ENCODE measurements at regions not wholly inside any gene's neighbourhood (a gene's known extent, or its start where the extent isn't known, plus 50 kb on each side); places are given as distances from the start of the nearest gene placed in this dataset.

DNA sequence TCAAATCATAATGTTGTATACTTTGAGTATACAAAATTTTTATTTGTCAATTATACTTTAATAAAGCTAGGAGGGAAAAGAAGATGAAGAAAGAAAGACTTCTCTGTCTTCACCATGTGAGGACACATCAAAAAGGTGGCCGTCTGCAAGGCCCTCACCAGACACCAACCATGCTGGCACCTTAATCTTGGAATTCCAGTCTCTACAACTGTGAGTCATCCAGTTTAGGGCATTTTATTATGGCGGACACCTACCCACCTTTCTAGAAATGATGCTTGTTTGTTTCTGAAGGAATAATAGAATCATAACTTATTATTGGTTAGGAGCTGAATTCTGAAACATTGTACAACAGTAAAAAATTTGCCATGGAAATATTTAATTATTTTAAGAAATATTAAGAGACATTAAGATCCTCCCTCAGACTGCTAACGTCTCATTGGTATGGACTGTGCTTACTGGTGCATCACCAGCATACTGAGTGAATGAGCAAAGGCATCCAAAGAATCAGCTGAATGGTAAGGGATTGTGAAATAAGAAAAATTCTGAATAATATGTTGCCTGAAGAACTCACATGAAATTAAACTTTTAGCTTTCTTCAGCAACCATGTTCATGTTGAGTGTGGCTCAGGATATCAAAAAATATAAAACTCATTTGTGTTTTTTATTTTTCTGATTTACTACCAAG, 536.6 kb downstream of the HTR7 start:
- in situ Hi-C loops (cut with HindIII; ENCODE audit: low pct_ligation_motif_present, low pct_unique_long_range_greater_than_20kb, low sequenced_read_pairs): no loop called here
- DNase-seq: peak; percentile 48

DNA sequence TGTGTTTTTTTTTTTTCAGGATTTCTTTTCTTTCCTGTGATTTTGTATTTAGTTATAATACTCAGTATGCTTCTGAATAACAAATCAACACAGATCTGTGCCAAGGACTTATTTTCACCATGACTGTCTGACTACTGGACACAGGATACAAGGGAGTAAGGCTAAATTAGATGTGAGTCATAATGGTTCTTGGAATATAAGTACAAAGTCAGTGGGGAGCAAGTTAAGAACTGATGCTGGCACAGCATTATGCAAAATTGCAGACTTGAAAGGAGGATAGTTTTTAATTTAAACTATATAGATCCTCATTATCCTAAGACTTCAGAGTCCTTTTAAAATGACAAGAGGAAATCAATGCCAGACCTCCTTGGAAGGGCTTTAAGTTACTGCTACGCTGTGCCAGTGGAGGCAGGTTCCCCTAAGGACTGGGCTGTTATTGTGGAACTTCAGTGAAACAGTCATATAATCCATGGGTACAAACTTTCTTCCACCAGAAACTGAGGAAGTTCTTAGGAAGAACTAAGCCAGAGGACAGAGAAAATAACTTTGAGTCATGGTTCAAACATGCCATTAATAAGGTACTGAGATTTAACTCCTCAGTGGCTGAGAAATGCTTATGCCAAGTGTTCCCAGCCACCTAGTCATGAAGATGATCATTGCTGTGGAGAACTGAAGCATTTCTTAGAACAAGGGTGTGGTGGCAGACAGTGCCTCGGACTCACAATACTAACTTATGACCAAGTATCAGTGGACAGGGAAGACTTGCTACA, 531.2 kb downstream of the HTR7 start:
- in situ Hi-C loops (cut with HindIII; ENCODE audit: low pct_ligation_motif_present, low pct_unique_long_range_greater_than_20kb, low sequenced_read_pairs): no loop called here

GRCh38 chr10:90327611-90328010, 530.2 kb downstream of the HTR7 start:
- in situ Hi-C loops (cut with HindIII; ENCODE audit: low pct_ligation_motif_present, low pct_unique_long_range_greater_than_20kb, low sequenced_read_pairs): no loop called here
- no peak for DNase-seq

More for the DNA sequence above, 531.2 kb downstream of the HTR7 start:
- peak; percentile 27 for DNase-seq

DNA sequence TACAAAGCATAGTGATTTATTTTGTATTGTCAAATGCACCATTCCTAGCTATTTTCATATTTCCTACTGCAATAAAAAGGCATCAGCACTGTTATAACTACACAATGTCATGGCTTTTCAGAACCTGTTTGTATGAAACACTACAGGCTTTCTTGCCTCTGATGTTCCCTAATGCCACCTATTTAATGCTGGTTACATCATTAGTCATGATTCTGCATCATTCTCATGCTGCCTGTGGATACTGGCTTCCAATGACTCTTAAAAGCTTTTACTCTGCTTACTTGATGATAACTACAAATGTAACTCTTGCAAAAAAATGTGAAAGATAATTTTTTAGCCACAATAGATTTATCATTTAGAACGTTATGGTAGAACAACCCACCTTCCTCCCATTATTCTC, 529.4 kb downstream of the HTR7 start:
- in situ Hi-C loops (cut with HindIII; ENCODE audit: low pct_ligation_motif_present, low pct_unique_long_range_greater_than_20kb, low sequenced_read_pairs): no loop called here
- no peak for DNase-seq

DNA sequence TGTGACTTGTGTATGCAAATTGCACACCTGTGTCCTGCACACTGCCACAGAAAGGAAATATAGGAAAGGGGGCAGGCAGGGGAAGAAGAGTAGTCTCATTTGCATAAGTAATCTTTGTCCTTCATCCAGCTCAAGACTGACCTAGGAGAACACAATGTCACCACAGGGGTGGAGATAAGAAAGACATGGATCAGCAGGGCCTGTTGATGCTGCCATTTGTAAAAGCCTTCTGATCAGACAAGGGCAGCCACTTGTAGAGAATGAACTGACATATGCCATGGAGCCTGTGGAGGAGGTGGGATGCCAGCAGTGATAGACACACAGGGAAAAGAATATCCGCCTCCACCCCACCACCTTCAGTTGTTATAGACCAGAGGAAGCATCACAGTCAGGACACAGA, 528.9 kb downstream of the HTR7 start:
- in situ Hi-C loops (cut with HindIII; ENCODE audit: low pct_ligation_motif_present, low pct_unique_long_range_greater_than_20kb, low sequenced_read_pairs): no loop called here
- no peak for DNase-seq

GRCh38 chr10:90337316-90337715, 520.5 kb downstream of the HTR7 start:
- in situ Hi-C loops (cut with HindIII; ENCODE audit: low pct_ligation_motif_present, low pct_unique_long_range_greater_than_20kb, low sequenced_read_pairs): no loop called here
- DNase-seq: no peak

- in situ Hi-C loops (cut with HindIII; ENCODE audit: low pct_ligation_motif_present, low pct_unique_long_range_greater_than_20kb, low sequenced_read_pairs): no loop called here
Measured at GRCh38 chr10:90342480-90342879, 515.4 kb downstream of the HTR7 start.

GRCh38 chr10:90344226-90344625, 513.6 kb downstream of the HTR7 start:
- DNase-seq: no peak
- in situ Hi-C loops (cut with HindIII; ENCODE audit: low pct_ligation_motif_present, low pct_unique_long_range_greater_than_20kb, low sequenced_read_pairs): no loop called here

More at GRCh38 chr10:90342480-90342879, 515.4 kb downstream of the HTR7 start:
- no peak for DNase-seq

- DNase-seq: no peak
- in situ Hi-C loops (cut with HindIII; ENCODE audit: low pct_ligation_motif_present, low pct_unique_long_range_greater_than_20kb, low sequenced_read_pairs): no loop called here
Measured at GRCh38 chr10:90347239-90347638, 510.6 kb downstream of the HTR7 start.

- DNase-seq: no peak
- in situ Hi-C loops (cut with HindIII; ENCODE audit: low pct_ligation_motif_present, low pct_unique_long_range_greater_than_20kb, low sequenced_read_pairs): no loop called here
Measured at GRCh38 chr10:90350122-90350521, 507.7 kb downstream of the HTR7 start.

GRCh38 chr10:90352288-90352687, 505.6 kb downstream of the HTR7 start:
- in situ Hi-C loops (cut with HindIII; ENCODE audit: low pct_ligation_motif_present, low pct_unique_long_range_greater_than_20kb, low sequenced_read_pairs): no loop called here
- DNase-seq: no peak

DNA sequence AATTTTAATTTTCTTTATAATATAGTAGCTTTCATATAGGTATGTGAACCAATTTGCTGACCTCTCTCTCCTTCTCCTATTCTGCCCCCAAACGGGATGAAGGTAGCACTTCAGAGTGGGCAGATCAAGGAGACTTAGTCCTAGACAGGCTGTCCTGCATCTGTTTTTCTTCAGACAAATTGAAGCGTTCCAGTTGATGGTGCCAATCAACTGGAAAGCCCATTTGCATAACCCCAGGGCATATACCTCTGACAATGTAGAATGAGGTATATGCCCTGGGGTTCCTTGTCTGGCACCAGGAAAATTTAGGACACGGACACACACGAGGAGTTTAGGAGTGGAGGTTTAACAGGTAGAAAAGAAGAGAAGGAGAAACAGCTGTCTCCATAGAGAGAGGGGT, 502.9 kb downstream of the HTR7 start:
- no peak for DNase-seq
- in situ Hi-C loops (cut with HindIII; ENCODE audit: low pct_ligation_motif_present, low pct_unique_long_range_greater_than_20kb, low sequenced_read_pairs): no loop called here

- in situ Hi-C loops (cut with HindIII; ENCODE audit: low pct_ligation_motif_present, low pct_unique_long_range_greater_than_20kb, low sequenced_read_pairs): no loop called here
Measured at GRCh38 chr10:90363799-90364483, 493.9 kb downstream of the HTR7 start.

GRCh38 chr10:90372451-90372850, 485.4 kb downstream of the HTR7 start:
- in situ Hi-C loops (cut with HindIII; ENCODE audit: low pct_ligation_motif_present, low pct_unique_long_range_greater_than_20kb, low sequenced_read_pairs): no loop called here
- DNase-seq: no peak

More at GRCh38 chr10:90363799-90364483, 493.9 kb downstream of the HTR7 start:
- no peak for DNase-seq

DNA sequence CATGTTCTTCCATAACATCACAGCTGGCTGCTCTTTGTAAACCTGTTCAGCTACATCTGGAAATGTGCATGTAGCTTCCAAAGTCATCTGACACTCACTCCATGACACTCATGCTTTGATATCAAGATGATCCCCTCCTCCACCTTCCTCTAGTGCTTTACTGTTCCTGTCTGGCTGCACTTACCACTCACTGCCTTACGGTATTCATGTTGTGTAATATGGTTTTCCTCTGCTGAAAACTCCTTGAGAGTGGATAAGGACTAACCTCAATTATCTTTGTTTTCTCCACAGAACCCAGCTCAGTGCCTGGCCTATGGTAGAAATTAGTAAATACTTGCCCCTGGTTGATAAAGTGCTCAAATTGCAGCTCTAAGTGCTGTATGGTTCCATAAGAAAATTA, 483.9 kb downstream of the HTR7 start:
- in situ Hi-C loops (cut with HindIII; ENCODE audit: low pct_ligation_motif_present, low pct_unique_long_range_greater_than_20kb, low sequenced_read_pairs): no loop called here
- no peak for DNase-seq

- in situ Hi-C loops (cut with HindIII; ENCODE audit: low pct_ligation_motif_present, low pct_unique_long_range_greater_than_20kb, low sequenced_read_pairs): no loop called here
- no peak for DNase-seq
Measured at GRCh38 chr10:90378524-90379076, 479.2 kb downstream of the HTR7 start.

GRCh38 chr10:90381468-90381867, 476.4 kb downstream of the HTR7 start:
- DNase-seq: no peak
- in situ Hi-C loops (cut with HindIII; ENCODE audit: low pct_ligation_motif_present, low pct_unique_long_range_greater_than_20kb, low sequenced_read_pairs): no loop called here

DNA sequence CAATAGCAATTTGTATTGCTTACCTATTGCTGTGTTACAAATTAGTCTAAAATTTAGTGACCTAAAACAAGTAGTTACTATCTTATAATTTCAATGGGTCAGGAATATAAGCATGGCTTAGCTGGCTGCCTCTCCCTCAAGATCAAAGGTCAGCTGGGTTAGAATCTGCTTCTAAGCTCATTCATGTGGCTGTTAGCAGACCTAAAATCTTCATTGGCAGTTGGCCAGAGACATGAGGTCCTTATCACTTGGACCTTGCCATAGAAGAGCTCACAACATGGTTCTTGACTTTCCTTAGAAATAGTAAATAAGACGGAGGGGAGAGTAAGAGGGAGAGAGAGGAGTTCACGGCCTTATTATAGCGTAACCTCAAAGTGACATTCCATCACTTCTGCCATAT, 468.0 kb downstream of the HTR7 start:
- no peak for DNase-seq
- in situ Hi-C loops (cut with HindIII; ENCODE audit: low pct_ligation_motif_present, low pct_unique_long_range_greater_than_20kb, low sequenced_read_pairs): no loop called here

DNA sequence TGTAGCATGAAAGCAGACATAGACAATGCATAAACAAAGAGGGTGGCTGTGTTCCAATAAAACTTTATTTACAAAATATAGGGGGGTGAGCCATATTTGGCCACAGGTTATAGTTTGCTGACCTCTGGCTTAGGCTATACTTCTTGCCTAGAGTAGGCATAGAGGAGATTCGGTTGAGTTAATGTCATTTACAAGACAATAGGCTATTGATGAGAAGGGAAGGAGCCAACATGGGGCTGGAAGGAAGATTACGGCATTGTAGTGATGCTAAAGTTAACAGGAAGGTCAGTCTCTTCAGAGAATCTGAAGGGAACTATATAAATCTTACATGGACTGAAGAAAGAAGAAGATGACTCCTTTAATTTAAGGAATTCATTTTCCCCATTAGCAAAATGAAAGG, 463.5 kb downstream of the HTR7 start:
- in situ Hi-C loops (cut with HindIII; ENCODE audit: low pct_ligation_motif_present, low pct_unique_long_range_greater_than_20kb, low sequenced_read_pairs): no loop called here
- DNase-seq: no peak
